H1 (cell line): ENCODE measurements at regions not wholly inside any gene's neighbourhood (a gene's known extent, or its start where the extent isn't known, plus 50 kb on each side); places are given as distances from the start of the nearest gene placed in this dataset.

Experiments used
- CTCF ChIA-PET: fragments of 300-600 bp; sonication (Branson Sonifier 250); formaldehyde crosslinking; loops from one replicate; lab custom pipeline; 2021; ENCODE audit not compliant: partially characterized antibody; lab: Charles Lee
- POLR2A ChIA-PET: fragments of 300-600 bp; sonication (Branson Sonifier 250); formaldehyde crosslinking; loops from one replicate; lab custom pipeline; 2021; ENCODE audit warnings: inconsistent platforms; ENCODE audit not compliant: partially characterized antibody; lab: Charles Lee
- DNase-seq, 2 experiments: peaks; one replicate each; pipeline versions ENCODE4 v3.0.0 to v3.0.0-alpha.2; 2010 to 2022; ENCODE audit warnings: low spot score in 2 of 2, low read depth in 1 of 2, mixed read lengths in 1 of 2
- FAIRE-seq: peaks from 2 replicates; lab custom pipeline; 2011; peaks lifted over from hg19 to GRCh38; lab: Jason Lieb, UNC
- H2AFZ ChIP-seq: 2 replicates; pipeline ENCODE4 v1.8.1; 2012; ENCODE audit warnings: low read length, inconsistent platforms
- H2AK5ac ChIP-seq: 2 replicates; pipeline ENCODE4 v1.6.1; 2013; ENCODE audit warnings: low read depth, low read length
- H2BK120ac ChIP-seq: replicated peaks from 2 replicates; pipeline ENCODE3; 2013; ENCODE audit warnings: low read depth, low read length, inconsistent platforms
- H2BK12ac ChIP-seq: 2 replicates; pipeline ENCODE4 v1.6.1; 2013; ENCODE audit warnings: low read depth, low read length
- H2BK15ac ChIP-seq: 2 replicates; pipeline ENCODE4 v1.6.1; 2013; ENCODE audit warnings: low read length
- H2BK20ac ChIP-seq: 2 replicates; pipeline ENCODE4 v1.6.1; 2013; ENCODE audit warnings: low read length
- H2BK5ac ChIP-seq: 2 replicates; pipeline ENCODE4 v1.6.1; 2013; ENCODE audit warnings: low read depth, low read length
- H3K14ac ChIP-seq: 2 replicates; pipeline ENCODE4 v1.6.1; 2013; ENCODE audit warnings: inconsistent platforms; ENCODE audit not compliant: insufficient read length
- H3K18ac ChIP-seq: 2 replicates; pipeline ENCODE4 v1.6.1; 2013; ENCODE audit warnings: low read length; ENCODE audit errors: extremely low read depth
- H3K23ac ChIP-seq: 2 replicates; pipeline ENCODE4 v1.6.1; 2013; ENCODE audit warnings: inconsistent platforms; ENCODE audit not compliant: insufficient read length
- H3K23me2 ChIP-seq: 2 replicates; pipeline ENCODE4 v1.6.1; 2013; ENCODE audit warnings: low read depth, low read length
- H3K27ac ChIP-seq: 2 replicates; pipeline ENCODE4 v1.6.1; 2011; ENCODE audit warnings: low read depth, low read length, inconsistent platforms
- H3K27me3 ChIP-seq, 4 experiments: replicated peaks in 1 of 4; 1 replicate in 1 of 4; 2 replicates in 3 of 4; pipeline versions ENCODE4 v1.6.1 to v1.8.1; 2011 to 2013; ENCODE audit warnings: low read length in 3 of 4, mild to moderate bottlenecking in 3 of 4, inconsistent platforms in 2 of 4, mixed read lengths in 2 of 4, moderate library complexity in 1 of 4; ENCODE audit not compliant: control insufficient read depth in 3 of 4, insufficient read depth in 3 of 4; ENCODE audit errors: extremely low read depth in 1 of 4
- H3K36me3 ChIP-seq, 4 experiments: 2 replicates each; pipeline versions ENCODE4 v1.6.1 to v1.8.1; 2011 to 2013; ENCODE audit warnings: mild to moderate bottlenecking in 4 of 4, low read length in 3 of 4, moderate library complexity in 2 of 4, control low read depth in 1 of 4, inconsistent platforms in 1 of 4; ENCODE audit not compliant: insufficient read depth in 4 of 4, control insufficient read depth in 2 of 4
- H3K4ac ChIP-seq: replicated peaks from 2 replicates; pipeline ENCODE3; 2013; ENCODE audit warnings: low read length, low read depth, mixed read lengths, inconsistent platforms; ENCODE audit not compliant: insufficient read length
- H3K4me1 ChIP-seq, 4 experiments: replicated peaks in 1 of 4; 1 replicate in 1 of 4; 2 replicates in 3 of 4; pipeline versions ENCODE4 v1.6.1 to v1.8.1; 2011 to 2013; ENCODE audit warnings: low read length in 3 of 4, inconsistent platforms in 2 of 4, mixed read lengths in 1 of 4; ENCODE audit not compliant: insufficient read depth in 4 of 4, control insufficient read depth in 3 of 4
- H3K4me2 ChIP-seq, 2 experiments: 2 replicates each; pipeline versions ENCODE4 v1.6.1 to v1.8.1; 2011 to 2013; ENCODE audit warnings: low read depth in 2 of 2, low read length in 2 of 2, control low read depth in 1 of 2, inconsistent platforms in 1 of 2, mild to moderate bottlenecking in 1 of 2; ENCODE audit not compliant: insufficient read depth in 1 of 2
- H3K4me3 ChIP-seq, 4 experiments: fragments of 200-600, 300-600 bp in 1 of 4; sonication (generic), shearing (Covaris generic), sonication (Bioruptor Twin) in 1 of 4; 2 replicates each; pipeline versions ENCODE4 v1.5.1 to v1.8.1; 2011 to 2016; ENCODE audit warnings: low read length in 4 of 4, low read depth in 3 of 4, control low read depth in 2 of 4, inconsistent platforms in 2 of 4, mild to moderate bottlenecking in 2 of 4, mixed read lengths in 1 of 4, moderate library complexity in 1 of 4; ENCODE audit not compliant: insufficient read depth in 2 of 4; ENCODE audit errors: extremely low read depth in 1 of 4
- H3K56ac ChIP-seq: replicated peaks from 2 replicates; pipeline ENCODE3; 2013; ENCODE audit warnings: low read depth, mild to moderate bottlenecking, mixed read lengths, low read length, inconsistent platforms; ENCODE audit not compliant: insufficient read length
- H3K79me1 ChIP-seq: 2 replicates; pipeline ENCODE4 v1.6.1; 2013; ENCODE audit warnings: low read depth, low read length, control low read depth
- H3K79me2 ChIP-seq, 2 experiments: 2 replicates each; pipeline versions ENCODE4 v1.6.1 to v1.8.1; 2012 to 2013; ENCODE audit warnings: low read length in 2 of 2, mild to moderate bottlenecking in 2 of 2, inconsistent platforms in 1 of 2; ENCODE audit not compliant: insufficient read depth in 2 of 2, control insufficient read depth in 1 of 2
- H3K9ac ChIP-seq, 4 experiments: replicated peaks in 1 of 4; 1 replicate in 1 of 4; 2 replicates in 3 of 4; pipeline versions ENCODE4 v1.6.1 to v1.8.1; 2011 to 2013; ENCODE audit warnings: low read depth in 3 of 4, low read length in 3 of 4, control low read depth in 2 of 4, mild to moderate bottlenecking in 2 of 4, moderate library complexity in 2 of 4, inconsistent platforms in 1 of 4; ENCODE audit errors: extremely low read depth in 1 of 4
- H3K9me3 ChIP-seq, 2 experiments: 2 replicates each; pipeline versions ENCODE4 v1.6.1 to v1.8.1; 2012 to 2013; ENCODE audit warnings: mild to moderate bottlenecking in 2 of 2, moderate library complexity in 2 of 2, control low read depth in 1 of 2, inconsistent platforms in 1 of 2, low read depth in 1 of 2, low read length in 1 of 2, mixed read lengths in 1 of 2; ENCODE audit not compliant: insufficient read depth in 2 of 2
- H4K20me1 ChIP-seq, 2 experiments: replicated peaks in 1 of 2; 2 replicates each; pipeline versions ENCODE3 to v1.8.1; 2011 to 2013; ENCODE audit warnings: inconsistent platforms in 2 of 2, low read length in 2 of 2, mild to moderate bottlenecking in 1 of 2; ENCODE audit not compliant: insufficient read depth in 2 of 2, control insufficient read depth in 1 of 2
- H4K5ac ChIP-seq: 2 replicates; pipeline ENCODE4 v1.6.1; 2013; ENCODE audit warnings: low read length, low read depth, mixed read lengths, inconsistent platforms; ENCODE audit not compliant: insufficient read length
- H4K8ac ChIP-seq: 2 replicates; pipeline ENCODE4 v1.8.0; 2013; ENCODE audit warnings: mild to moderate bottlenecking, moderate library complexity, low read length, inconsistent platforms; ENCODE audit not compliant: insufficient read depth; ENCODE audit errors: extremely low read depth
- H4K91ac ChIP-seq: replicated peaks from 2 replicates; pipeline ENCODE3; 2013; ENCODE audit warnings: low read length, mixed read lengths, inconsistent platforms; ENCODE audit not compliant: insufficient read length
- CHD1 ChIP-seq: IDR thresholded peaks from 2 replicates; pipeline ENCODE4 v1.6.1; 2012; ENCODE audit warnings: low read depth, low read length, improper control_type of control experiment
- NRF1 ChIP-seq: IDR thresholded peaks from 2 replicates; pipeline ENCODE4 v1.6.1; 2011; ENCODE audit warnings: mild to moderate bottlenecking, low read depth, low read length, improper control_type of control experiment
- RAD21 ChIP-seq, 2 experiments: IDR thresholded peaks in 1 of 2; conservative IDR thresholded peaks in 1 of 2; 2 replicates each; pipeline ENCODE4 v1.6.1; 2011; ENCODE audit warnings: low read depth in 2 of 2, low read length in 2 of 2, improper control_type of control experiment in 1 of 2, inconsistent platforms in 1 of 2, mild to moderate bottlenecking in 1 of 2, moderate library complexity in 1 of 2
- SIN3A ChIP-seq, 2 experiments: IDR thresholded peaks in 1 of 2; conservative IDR thresholded peaks in 1 of 2; 2 replicates each; pipeline ENCODE4 v1.6.1; 2011 to 2012; ENCODE audit warnings: low read length in 2 of 2, improper control_type of control experiment in 1 of 2, low read depth in 1 of 2, mild to moderate bottlenecking in 1 of 2
- SUZ12 ChIP-seq: fragments of 200-600 bp; sonication (generic); IDR thresholded peaks from 2 replicates; pipeline ENCODE4 v1.6.1; 2012; ENCODE audit warnings: mild to moderate bottlenecking, inconsistent platforms, low read length, moderate library complexity, mixed read lengths
- TAF1 ChIP-seq: IDR thresholded peaks from 2 replicates; pipeline ENCODE4 v1.6.1; 2011; ENCODE audit warnings: mild to moderate bottlenecking, low read depth, low read length
- TBP ChIP-seq: IDR thresholded peaks from 2 replicates; pipeline ENCODE4 v1.6.1; 2011; ENCODE audit warnings: low read depth, low read length, improper control_type of control experiment
- WGBS, 2 experiments: shearing (Covaris generic) in 1 of 2; methylation state at CpG; one replicate each; pipeline versions ENCODE4 v1.1.6 to v1.1.7; 2013 to 2015; ENCODE audit warnings: low lambda C conversion rate in 2 of 2, mixed read lengths in 2 of 2, inconsistent platforms in 1 of 2, low coverage in 1 of 2, missing lambda C conversion rate in 1 of 2; ENCODE audit not compliant: insufficient replicate concordance in 2 of 2, insufficient coverage in 1 of 2, insufficient read length in 1 of 2; ENCODE audit errors: extremely low coverage in 1 of 2, missing lambda C conversion rate in 1 of 2; 5-methylcytosine and 5-hydroxymethylcytosine counted together

DNA sequence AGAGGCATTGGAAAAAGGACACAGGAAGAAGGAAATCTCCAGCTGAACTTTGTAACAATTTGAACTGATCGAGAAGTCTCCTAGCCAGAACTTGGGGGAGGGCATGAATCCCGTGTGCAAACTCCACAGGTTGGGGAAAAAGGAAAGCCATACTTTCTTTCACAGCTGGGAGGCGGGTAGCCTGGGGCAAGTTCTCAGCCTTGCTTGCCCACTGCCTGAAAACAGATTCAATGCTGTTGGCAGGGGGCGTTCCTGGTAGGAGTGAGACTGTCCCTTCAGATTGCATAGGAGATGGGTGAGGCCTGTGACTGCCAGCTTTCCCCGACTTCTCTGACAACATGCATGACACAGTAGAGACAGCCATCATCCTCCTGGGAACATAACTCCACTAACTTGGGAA lies 289.1 kb upstream of the PHF14 start:
- no peak overlapping the region for H2BK20ac ChIP-seq
- FAIRE-seq (no peak), DNase-seq (no peak)
- no peaks in the 10 kb centered on the region for H3K79me1 ChIP-seq
- H2BK120ac ChIP-seq, result no peak overlapping the region
- H3K56ac ChIP-seq, result no peak overlapping the region
- POLR2A ChIA-PET, result no interaction called here
- H4K20me1 ChIP-seq, result no peaks in the 10 kb centered on the region
- 93% methylated on average over 5 of the region's 5 CpGs; no CpG with 5 or more reads in 1 of the 2 experiments for WGBS, 2 experiments
- H2BK5ac ChIP-seq, result no peak overlapping the region
- H3K79me2 ChIP-seq, result no peaks in the 10 kb centered on the region
- H3K9ac ChIP-seq, result no peak overlapping the region
- no peak overlapping the region for H4K8ac ChIP-seq
- no peak overlapping the region for H4K91ac ChIP-seq
- no peaks in the 10 kb centered on the region for H3K23me2 ChIP-seq
- no peaks in the 10 kb centered on the region for H3K36me3 ChIP-seq
- H3K23ac ChIP-seq, result no peak overlapping the region
- H3K27me3 ChIP-seq, result no peaks in the 10 kb centered on the region
- no peak overlapping the region for H2BK15ac ChIP-seq
- no peak overlapping the region for H3K4ac ChIP-seq
- no peaks in the 10 kb centered on the region for H3K9me3 ChIP-seq
- CTCF ChIA-PET, result interaction anchor here (0.9 to 1.3 kb wide), 2 partner anchors 23 to 24 kb away, joined by 3 read pairs; no protein-coding TSS in a partner anchor
- H3K4me2 ChIP-seq, result no peak overlapping the region
- no peaks in the 10 kb centered on the region; a peak in 1 of 7 replicates for H3K4me1 ChIP-seq
- no peak overlapping the region for H2BK12ac ChIP-seq
- no peak overlapping the region for H2AK5ac ChIP-seq
- H3K27ac ChIP-seq, result no peak overlapping the region
- no peak overlapping the region for H3K18ac ChIP-seq
- no peak overlapping the region for H4K5ac ChIP-seq
- no peak overlapping the region for H3K4me3 ChIP-seq
- no peak overlapping the region for H2AFZ ChIP-seq
- H3K14ac ChIP-seq, result no peak overlapping the region
- TF ChIP-seq SUZ12 (no peak), CHD1 (no peak), RAD21 (IDR thresholded peaks at IDR 0.05 in 1 of 2, conservative IDR thresholded peaks at IDR 0.05 in 1 of 2; ENCODE audit: low read depth in 2 of 2, low read length in 2 of 2) (no peak), SIN3A (conservative IDR thresholded peaks at IDR 0.05 in 1 of 2, IDR thresholded peaks at IDR 0.05 in 1 of 2; ENCODE audit: low read depth in 1 of 2, low read length in 2 of 2) (no peak), TBP (no peak), NRF1 (no peak), TAF1 (no peak)
